ENCODE measurements at regions not wholly inside any gene's neighbourhood (a gene's known extent, or its start where the extent isn't known, plus 50 kb on each side); places are given as distances from the start of the nearest gene placed in this dataset.
"Not testable (repeated sequence)": the region's sequence is repeated elsewhere in the genome, so short reads cannot be mapped to it uniquely, and the experiment has no call there.

- DNase-seq (ENCODE audit: low read depth), result no peak
Observed at GRCh38 chr2:16240402-16240801, 300.1 kb downstream of the MYCN start.

- no peak for DNase-seq (ENCODE audit: low read depth)
Observed at GRCh38 chr2:16239296-16239850, 299.0 kb downstream of the MYCN start.

DNA sequence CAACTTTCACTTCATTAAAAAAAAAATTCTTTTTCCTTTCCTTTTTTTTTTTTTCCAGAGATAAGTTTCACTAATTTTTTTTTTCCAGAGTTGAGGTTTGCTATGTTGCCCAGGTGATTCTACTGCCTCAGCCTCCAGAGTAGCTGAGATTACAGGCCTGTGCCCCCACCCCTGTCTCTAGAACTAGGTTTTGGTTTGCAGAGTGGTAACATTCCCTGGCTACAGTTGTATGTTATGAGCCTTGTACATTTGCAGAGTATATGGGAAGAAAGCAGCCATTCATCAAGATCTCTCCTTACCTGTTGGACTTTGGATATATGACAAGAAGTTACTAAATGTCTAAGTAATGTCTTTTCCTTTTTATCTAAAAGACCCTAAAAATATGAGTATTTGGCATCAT is 298.4 kb downstream of the MYCN start:
- no peak for DNase-seq (ENCODE audit: low read depth)

DNA sequence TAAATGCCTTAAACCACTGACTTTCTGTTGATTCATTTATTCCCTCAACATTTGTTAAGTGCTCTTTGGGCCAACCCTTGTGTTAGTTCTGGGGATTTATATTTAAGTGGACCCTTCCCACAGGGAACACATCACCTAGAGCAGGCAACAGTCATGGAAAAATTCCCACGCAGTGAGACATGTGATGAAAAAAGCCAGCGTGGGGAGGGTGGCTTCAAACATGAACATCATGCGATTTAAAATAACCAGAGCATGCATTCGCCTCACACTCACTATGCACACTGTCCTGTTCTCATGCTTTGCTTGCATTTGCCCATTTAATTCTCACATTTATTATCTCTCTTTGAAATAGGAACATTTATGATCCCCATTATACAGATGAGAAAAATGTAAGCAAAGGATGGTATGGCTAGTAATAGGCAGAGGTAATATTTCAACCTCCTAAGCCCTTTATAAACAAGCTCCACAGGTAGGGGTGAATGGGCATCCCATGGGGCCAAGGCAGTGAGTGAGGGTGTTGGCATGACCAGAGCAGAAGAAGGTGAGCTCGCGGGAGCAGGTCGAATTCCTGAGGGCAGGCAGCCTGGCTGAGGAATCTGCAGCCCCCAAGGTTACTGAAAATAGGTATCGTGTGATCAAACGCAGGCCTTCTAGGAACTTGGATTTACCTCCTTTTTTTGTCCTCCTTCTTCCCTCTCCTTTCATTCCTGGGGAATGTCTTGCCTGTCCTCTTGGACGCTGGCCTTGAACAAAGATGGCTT is 297.8 kb downstream of the MYCN start:
- no peak for DNase-seq (ENCODE audit: low read depth)

- DNase-seq (ENCODE audit: low read depth), result no peak
Observed at GRCh38 chr2:16235747-16236146, 295.4 kb downstream of the MYCN start.

- not testable (repeated sequence) for DNase-seq (ENCODE audit: low read depth)
Observed at GRCh38 chr2:16235291-16235690, 294.9 kb downstream of the MYCN start.

DNA sequence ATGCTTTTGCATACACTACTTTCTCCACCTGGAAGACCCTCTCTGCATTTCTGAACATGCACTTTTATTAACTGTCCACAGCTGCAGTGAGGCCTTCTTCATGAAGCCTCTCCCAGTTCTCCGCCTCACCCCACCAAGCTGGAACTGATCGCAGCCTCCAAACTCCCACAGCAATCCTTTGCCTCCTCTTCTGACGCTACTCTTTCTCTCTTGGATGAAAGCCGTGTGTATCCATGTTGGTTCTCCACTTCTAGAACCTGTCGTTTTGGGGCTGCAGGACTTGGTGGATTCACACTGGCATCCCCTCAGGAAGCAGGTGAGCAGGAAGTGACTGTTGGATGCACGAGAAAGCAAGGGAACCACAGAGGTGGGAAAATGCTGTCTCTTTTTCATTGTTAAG is 288.6 kb downstream of the MYCN start:
- no peak for DNase-seq (ENCODE audit: low read depth)

GRCh38 chr2:16228471-16228870 is 288.1 kb downstream of the MYCN start:
- DNase-seq (ENCODE audit: low read depth), result no peak

DNA sequence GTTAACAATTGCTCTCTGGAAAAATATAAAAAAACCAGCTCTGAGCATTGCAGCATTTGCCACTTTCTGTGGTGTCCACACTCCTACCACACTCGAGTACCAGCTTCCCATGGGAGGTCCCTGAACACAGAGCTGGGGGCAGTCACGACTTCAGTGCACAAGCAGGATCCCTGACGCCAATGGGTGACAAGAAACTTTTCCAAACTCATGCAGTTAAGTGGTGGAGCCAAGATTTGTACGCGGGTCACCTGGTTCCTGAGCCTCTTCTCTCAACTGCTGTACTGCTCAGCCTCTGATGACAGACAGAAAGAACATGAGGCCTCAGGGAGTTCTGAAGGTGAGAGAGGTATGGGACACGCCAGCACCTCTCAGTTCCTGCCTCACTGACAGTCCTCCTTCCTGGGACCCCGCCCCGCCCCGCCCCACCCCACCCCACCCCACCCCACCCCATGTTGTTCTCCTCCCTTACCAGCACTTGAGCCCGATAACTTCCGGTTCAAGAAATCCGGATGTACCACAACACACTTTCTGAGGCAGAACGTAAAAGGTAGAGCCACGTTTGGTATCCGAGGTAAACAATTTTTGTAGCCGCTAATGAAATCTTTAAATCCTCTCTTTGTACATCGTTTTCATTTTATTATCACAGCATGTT is 287.6 kb downstream of the MYCN start:
- no peak for DNase-seq (ENCODE audit: low read depth)

DNA sequence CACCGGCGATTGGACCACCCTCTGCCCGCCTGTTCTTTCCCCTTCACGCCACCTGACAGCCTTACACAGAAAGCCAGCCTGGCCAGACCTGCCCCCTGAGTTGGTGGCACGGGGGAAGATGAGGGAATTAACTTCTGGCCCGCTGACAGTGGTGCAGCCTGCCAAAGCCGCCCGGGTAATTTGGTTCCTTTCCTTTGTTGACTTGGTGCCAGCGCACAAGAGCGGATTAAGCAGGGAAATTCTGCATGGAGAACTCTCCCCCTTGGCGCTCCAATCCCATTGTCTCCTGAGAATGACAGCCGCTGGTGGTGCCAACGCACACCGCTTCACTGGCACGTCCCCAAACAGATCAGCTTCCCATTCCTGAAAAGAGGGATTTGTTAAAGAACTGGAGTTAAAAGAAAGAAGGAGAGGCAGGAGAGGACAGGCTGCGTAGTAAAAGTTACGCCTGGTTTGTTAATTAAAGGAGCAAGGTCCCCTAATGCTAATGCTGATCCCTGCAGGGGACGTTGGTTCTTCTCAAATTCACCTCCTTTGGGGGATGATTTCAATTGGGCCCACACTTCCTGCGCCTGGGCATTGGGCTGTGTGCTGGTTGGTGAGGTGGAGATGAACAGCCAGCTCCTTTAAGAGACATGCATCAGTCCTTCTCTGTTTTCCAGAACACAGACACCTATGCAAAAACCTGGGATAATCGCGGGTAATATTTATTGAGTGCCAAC is 286.8 kb downstream of the MYCN start:
- DNase-seq (ENCODE audit: low read depth), result no peak

DNA sequence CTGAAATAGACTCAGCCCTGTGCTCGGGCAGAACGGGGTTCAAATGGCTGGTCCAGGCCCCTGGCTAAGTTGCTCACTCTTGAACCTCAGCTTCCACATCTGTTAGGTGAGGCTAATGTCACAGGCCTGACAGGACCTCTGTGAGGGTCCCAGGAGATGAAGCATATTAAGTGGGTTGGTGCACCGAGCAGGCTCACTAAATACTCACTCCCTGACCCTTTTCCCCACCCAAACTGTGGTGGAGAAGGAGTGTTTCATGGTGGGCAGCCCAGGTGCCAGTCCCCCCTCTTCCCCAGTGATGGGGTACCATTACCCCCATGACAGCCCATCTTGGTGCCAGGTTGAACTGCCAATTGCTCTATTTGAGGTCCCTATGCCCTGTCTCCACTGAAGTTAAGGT is 286.0 kb downstream of the MYCN start:
- DNase-seq (ENCODE audit: low read depth), result no peak

DNA sequence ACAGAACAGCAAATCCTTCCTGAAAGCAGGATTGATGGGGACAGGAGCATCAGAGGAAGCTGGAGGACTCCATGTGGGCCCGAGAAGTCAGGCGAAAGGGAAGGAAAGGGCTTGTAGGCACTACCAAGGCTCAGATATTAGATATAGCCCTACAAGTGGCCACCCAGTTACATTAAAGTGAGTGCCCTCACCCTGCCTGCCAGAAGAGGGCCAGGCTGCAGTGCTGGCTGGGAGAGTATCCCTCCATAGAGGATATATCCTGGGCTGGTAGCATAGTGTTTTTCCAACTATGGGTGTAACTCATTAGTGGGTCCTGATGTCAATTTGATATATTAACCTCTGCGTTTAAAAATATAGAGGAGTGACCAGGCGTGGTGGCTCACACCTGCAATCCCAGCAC is 285.2 kb downstream of the MYCN start:
- DNase-seq (ENCODE audit: low read depth), result no peak

GRCh38 chr2:16225071-16225470 is 284.7 kb downstream of the MYCN start:
- no peak for DNase-seq (ENCODE audit: low read depth)

DNA sequence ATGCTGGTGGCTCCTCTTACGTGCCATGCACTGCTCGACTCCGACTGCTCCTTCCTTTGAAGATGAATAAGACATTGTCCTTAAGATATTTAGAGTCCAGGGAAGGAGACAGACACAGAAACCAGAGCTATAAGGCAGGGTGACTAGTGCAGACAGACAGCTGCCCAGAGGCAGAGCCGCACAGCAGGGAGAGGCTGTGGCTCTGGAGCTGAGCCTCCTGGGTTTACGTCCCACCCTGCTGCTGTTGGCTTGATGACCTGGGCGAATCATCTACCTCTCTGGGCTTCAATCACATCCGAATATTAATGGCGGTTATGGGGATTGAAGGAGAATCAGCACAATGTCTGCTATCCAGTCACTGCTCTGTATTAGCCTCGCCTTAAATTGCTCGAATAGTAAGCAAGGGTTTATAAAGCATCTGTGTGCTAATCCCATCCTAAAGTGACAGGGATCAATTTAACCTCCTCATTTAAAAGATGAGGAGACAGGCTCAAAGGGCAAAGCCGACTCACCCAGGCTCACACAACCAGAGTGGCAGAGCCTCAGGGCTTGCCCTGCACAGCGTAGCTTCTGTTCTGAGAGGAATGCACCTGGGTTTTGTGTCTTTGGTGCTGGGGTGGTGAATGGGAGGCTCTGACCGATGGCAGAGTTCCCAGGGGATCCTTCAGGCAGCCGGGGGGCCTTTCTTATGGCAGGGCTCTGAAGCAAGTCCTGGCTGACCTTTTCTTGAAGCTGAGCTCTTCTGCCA is 284.1 kb downstream of the MYCN start:
- DNase-seq (ENCODE audit: low read depth), result no peak

- no peak for DNase-seq (ENCODE audit: low read depth)
Observed at GRCh38 chr2:16223841-16224177, 283.5 kb downstream of the MYCN start.

DNA sequence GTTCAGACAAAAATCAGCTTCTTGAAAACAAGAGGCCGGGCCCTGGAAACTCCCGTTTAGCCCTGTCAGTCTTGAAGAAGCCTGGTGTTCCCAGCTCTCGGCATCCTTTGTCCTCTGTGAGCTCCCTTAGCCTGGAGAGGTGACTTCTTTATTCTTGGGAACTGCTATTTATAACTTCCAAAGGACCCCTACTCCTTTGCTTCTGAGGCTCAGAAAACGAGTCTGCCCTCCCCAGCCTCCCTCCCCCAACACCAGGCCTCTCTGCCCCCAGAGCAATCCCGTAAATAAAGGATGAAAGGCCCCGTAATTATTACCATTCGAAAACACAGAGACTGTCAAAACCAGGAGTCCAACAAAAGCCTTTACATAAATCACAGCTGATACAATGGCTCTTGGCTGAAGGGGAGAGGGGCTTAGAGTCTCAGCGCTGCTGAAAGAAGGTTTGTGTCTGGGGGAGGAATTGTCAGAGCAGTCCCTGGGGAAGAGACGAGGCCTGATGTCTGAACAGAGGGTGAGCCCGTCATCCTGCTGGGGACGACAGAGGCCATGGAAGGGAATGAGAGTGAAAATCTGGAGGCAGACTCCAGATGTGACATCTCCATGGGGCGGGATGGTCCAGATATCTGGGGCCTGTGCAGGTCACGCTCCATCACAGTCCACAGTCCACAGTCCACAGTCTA is 283.0 kb downstream of the MYCN start:
- no peak for DNase-seq (ENCODE audit: low read depth)

GRCh38 chr2:16222326-16222725 is 282.0 kb downstream of the MYCN start:
- no peak for DNase-seq (ENCODE audit: low read depth)

- no peak for DNase-seq (ENCODE audit: low read depth)
Observed at GRCh38 chr2:16221461-16222010, 281.2 kb downstream of the MYCN start.

DNA sequence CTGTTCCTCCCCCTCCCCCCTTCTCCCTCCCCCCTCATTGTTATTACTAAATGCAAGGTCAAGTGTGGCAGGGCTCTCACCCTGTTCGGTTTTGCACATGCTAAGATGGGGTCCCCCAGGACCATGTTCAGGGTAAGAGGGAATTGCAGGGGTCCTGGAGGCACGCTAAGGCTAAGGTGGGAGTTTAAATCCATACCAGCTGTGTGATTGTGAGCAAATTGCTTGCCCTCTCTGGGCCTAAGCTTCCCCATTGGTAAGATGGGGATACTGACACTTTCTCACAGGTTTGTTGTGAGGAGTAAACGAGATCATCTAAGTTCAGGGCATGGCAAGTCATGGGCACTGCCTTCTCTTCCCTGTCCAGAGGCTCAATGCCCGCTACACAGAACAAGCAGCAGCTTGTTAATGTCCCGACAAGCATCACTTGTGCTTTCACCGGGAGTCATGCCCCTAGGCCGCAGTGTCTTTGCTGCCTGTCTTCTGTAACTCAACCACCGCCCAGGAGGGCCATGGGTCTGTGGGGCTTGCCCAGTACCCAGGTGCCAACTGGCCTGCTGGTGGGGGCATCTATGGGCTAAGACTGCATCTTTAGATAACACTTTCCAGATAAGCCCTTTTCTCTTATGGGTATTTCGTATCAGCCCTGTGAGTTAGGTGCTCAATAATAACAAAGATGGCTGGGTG is 279.1 kb downstream of the MYCN start:
- no peak for DNase-seq (ENCODE audit: low read depth)

DNA sequence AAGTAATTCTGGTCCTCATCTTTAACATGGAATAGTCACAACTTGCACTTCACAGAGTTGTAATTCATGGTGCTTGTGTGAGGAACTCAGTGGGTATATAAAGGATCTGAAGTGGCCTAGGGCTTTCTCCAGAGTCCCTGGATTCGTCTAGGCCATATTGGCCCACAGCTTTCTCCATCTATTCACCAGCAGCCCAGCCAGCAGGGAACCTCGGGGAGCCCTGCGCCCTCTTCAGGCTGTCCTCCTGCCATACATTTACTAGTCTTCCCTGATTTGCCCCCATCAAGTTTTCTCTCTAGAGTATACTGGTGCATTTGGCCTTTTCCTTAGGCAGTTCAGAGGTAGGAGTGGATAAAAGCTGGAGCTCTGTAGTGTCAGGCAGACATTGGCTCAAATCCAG is 278.3 kb downstream of the MYCN start:
- DNase-seq (ENCODE audit: low read depth), result no peak

DNA sequence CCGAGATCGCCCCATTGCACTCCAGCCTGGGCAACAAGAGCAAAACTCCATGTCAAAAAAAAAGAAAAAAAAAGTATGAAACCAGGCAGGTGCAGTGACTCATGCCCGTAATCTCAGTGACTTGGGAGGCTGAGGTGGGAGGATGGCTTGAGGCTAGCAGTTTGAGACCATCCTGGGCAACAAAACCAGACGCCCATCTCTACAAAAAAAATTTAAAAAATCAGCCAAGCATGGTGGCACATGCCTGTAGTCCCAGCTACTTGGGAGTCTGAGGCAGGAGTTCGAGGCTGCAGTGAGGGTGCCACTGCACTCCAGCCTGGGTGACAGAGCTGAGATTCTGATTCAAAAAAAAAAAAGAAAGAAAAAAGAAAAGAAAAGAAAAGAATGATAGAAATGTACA is 277.8 kb downstream of the MYCN start:
- DNase-seq (ENCODE audit: low read depth), result no peak

Measured in activated T-helper 1 cell treated with Interleukin-2 at 50 U/mL for 16 hours (primary cell).